SK-N-SH treated with all-trans-retinoic acid at 6 μM for 48 hours (cell line): ENCODE measurements at regions not wholly inside any gene's neighbourhood (a gene's known extent, or its start where the extent isn't known, plus 50 kb on each side); places are given as distances from the start of the nearest gene placed in this dataset.
"Not testable (repeated sequence)": the region's sequence is repeated elsewhere in the genome, so short reads cannot be mapped to it uniquely, and the experiment has no call there.

Experiments used
- ATAC-seq: fragments of 200-7000 bp; cut with Tn5 transposase; 3 replicates; pipeline ENCODE4 v1.9.1; 2020; ENCODE audit warnings: mild to moderate bottlenecking, moderate library complexity
- ARNTL ChIP-seq: fragments of 450-650 bp; formaldehyde crosslinking; IDR thresholded peaks from 2 replicates; pipeline ENCODE4 v1.5.0; 2020; ENCODE audit warnings: low read depth, mild to moderate bottlenecking, moderate library complexity, borderline replicate concordance
- BACH2 ChIP-seq: fragments of 250-450 bp; sonication (Bioruptor Pico); IDR thresholded peaks from 2 replicates; pipeline ENCODE4 v1.9.0; 2021; ENCODE audit warnings: mild to moderate bottlenecking, borderline replicate concordance
- CSDC2 ChIP-seq: fragments of 250-450 bp; sonication (Bioruptor Pico); IDR thresholded peaks from 2 replicates; pipeline ENCODE4 v1.5.0; 2020; ENCODE audit warnings: mild to moderate bottlenecking, moderate library complexity
- ESRRG ChIP-seq: fragments of 250-450 bp; sonication (Bioruptor Pico); IDR thresholded peaks from 2 replicates; pipeline ENCODE4 v1.6.1; 2021; ENCODE audit warnings: mild to moderate bottlenecking
- ISL1 ChIP-seq: fragments of 250-450 bp; sonication (Bioruptor Pico); IDR thresholded peaks from 2 replicates; pipeline ENCODE4 v2.1.2; 2022; ENCODE audit warnings: mild to moderate bottlenecking, moderate library complexity
- PPARA ChIP-seq: fragments of 250-450 bp; sonication (Bioruptor Pico); IDR thresholded peaks from 2 replicates; pipeline ENCODE4 v1.5.0; 2020; ENCODE audit warnings: mild to moderate bottlenecking, borderline replicate concordance
- RARB ChIP-seq: fragments of 250-450 bp; sonication (Bioruptor Pico); IDR thresholded peaks from 2 replicates; pipeline ENCODE4 v1.8.0; 2021; ENCODE audit warnings: mild to moderate bottlenecking, moderate library complexity
- SNAI2 ChIP-seq: fragments of 250-450 bp; sonication (Bioruptor Pico); IDR thresholded peaks from 2 replicates; pipeline ENCODE4 v1.5.0; 2020; ENCODE audit warnings: mild to moderate bottlenecking, moderate library complexity
- TCF4 ChIP-seq: fragments of 250-450 bp; sonication (Bioruptor Pico); IDR thresholded peaks from 2 replicates; pipeline ENCODE4 v1.8.0; 2021; ENCODE audit warnings: mild to moderate bottlenecking, moderate library complexity, borderline replicate concordance
- ZFP3 ChIP-seq: fragments of 250-450 bp; sonication (Bioruptor Pico); IDR thresholded peaks from 2 replicates; pipeline ENCODE4 v1.5.0; 2020; ENCODE audit warnings: mild to moderate bottlenecking, moderate library complexity
- ZFP30 ChIP-seq: fragments of 450-650 bp; formaldehyde crosslinking; IDR thresholded peaks from 2 replicates; pipeline ENCODE4 v1.5.0; 2022; ENCODE audit warnings: mild to moderate bottlenecking, moderate library complexity
- TF ChIP-seq, protein P1 (sequence below): fragments of 250-450 bp; sonication (Bioruptor Pico); IDR thresholded peaks from 2 replicates; pipeline ENCODE4 v1.8.0; 2020; ENCODE audit warnings: mild to moderate bottlenecking, moderate library complexity, borderline replicate concordance
- TF ChIP-seq, protein P2 (sequence below): fragments of 250-450 bp; sonication (Bioruptor Pico); IDR thresholded peaks from 2 replicates; pipeline ENCODE4 v1.8.0; 2021; ENCODE audit warnings: low read depth, mild to moderate bottlenecking, moderate library complexity, borderline replicate concordance
- TF ChIP-seq, protein P3 (sequence below): fragments of 250-450 bp; sonication (Bioruptor Pico); IDR thresholded peaks from 2 replicates; pipeline ENCODE4 v1.5.0; 2020; ENCODE audit warnings: mild to moderate bottlenecking, moderate library complexity
- TF ChIP-seq, protein P4 (sequence below): fragments of 250-450 bp; sonication (Bioruptor Pico); IDR thresholded peaks from 2 replicates; pipeline ENCODE4 v1.5.1; 2020; ENCODE audit warnings: low read depth, mild to moderate bottlenecking, moderate library complexity

DNA sequence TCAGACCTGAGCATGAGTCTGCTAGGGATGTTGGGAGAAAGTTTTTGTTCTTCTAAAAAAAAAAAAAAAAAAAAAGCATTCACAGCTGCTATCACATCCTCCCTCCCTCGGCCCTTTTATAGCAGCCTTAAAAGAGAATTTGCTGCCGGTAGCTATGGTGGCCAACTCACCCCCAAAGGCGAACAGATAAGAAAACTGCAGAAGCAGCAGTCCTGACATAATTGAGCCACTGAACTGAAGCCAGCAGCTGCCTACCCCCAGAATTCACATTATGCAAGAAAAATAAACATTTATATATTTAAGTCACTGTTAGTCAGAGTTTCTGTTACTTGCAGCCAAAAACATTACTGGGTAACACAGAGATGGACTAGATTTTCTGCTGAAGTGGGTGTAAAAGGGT is 124.3 kb upstream of the SMARCA2 start:
- TF ChIP-seq CSDC2 (CRISPR knock-in tag) (no peak), RARB (CRISPR knock-in tag) (no peak), ARNTL (CRISPR knock-in tag) (no peak), ZFP3 (CRISPR knock-in tag) (no peak), SNAI2 (CRISPR knock-in tag) (no peak), PPARA (CRISPR knock-in tag) (no peak)
- TF ChIP-seq, protein P1, sequence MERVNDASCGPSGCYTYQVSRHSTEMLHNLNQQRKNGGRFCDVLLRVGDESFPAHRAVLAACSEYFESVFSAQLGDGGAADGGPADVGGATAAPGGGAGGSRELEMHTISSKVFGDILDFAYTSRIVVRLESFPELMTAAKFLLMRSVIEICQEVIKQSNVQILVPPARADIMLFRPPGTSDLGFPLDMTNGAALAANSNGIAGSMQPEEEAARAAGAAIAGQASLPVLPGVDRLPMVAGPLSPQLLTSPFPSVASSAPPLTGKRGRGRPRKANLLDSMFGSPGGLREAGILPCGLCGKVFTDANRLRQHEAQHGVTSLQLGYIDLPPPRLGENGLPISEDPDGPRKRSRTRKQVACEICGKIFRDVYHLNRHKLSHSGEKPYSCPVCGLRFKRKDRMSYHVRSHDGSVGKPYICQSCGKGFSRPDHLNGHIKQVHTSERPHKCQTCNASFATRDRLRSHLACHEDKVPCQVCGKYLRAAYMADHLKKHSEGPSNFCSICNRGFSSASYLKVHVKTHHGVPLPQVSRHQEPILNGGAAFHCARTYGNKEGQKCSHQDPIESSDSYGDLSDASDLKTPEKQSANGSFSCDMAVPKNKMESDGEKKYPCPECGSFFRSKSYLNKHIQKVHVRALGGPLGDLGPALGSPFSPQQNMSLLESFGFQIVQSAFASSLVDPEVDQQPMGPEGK (CRISPR knock-in tag) = no peak
- TF ChIP-seq, protein P2, sequence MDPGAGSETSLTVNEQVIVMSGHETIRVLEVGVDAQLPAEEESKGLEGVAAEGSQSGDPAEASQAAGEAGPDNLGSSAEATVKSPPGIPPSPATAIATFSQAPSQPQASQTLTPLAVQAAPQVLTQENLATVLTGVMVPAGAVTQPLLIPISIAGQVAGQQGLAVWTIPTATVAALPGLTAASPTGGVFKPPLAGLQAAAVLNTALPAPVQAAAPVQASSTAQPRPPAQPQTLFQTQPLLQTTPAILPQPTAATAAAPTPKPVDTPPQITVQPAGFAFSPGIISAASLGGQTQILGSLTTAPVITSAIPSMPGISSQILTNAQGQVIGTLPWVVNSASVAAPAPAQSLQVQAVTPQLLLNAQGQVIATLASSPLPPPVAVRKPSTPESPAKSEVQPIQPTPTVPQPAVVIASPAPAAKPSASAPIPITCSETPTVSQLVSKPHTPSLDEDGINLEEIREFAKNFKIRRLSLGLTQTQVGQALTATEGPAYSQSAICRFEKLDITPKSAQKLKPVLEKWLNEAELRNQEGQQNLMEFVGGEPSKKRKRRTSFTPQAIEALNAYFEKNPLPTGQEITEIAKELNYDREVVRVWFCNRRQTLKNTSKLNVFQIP = no peak
- TF ChIP-seq, protein P3, sequence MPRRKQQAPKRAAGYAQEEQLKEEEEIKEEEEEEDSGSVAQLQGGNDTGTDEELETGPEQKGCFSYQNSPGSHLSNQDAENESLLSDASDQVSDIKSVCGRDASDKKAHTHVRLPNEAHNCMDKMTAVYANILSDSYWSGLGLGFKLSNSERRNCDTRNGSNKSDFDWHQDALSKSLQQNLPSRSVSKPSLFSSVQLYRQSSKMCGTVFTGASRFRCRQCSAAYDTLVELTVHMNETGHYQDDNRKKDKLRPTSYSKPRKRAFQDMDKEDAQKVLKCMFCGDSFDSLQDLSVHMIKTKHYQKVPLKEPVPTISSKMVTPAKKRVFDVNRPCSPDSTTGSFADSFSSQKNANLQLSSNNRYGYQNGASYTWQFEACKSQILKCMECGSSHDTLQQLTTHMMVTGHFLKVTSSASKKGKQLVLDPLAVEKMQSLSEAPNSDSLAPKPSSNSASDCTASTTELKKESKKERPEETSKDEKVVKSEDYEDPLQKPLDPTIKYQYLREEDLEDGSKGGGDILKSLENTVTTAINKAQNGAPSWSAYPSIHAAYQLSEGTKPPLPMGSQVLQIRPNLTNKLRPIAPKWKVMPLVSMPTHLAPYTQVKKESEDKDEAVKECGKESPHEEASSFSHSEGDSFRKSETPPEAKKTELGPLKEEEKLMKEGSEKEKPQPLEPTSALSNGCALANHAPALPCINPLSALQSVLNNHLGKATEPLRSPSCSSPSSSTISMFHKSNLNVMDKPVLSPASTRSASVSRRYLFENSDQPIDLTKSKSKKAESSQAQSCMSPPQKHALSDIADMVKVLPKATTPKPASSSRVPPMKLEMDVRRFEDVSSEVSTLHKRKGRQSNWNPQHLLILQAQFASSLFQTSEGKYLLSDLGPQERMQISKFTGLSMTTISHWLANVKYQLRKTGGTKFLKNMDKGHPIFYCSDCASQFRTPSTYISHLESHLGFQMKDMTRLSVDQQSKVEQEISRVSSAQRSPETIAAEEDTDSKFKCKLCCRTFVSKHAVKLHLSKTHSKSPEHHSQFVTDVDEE (CRISPR knock-in tag) = no peak
- TF ChIP-seq, all 23 proteins: peak for 0
- ATAC-seq = no peak

DNA sequence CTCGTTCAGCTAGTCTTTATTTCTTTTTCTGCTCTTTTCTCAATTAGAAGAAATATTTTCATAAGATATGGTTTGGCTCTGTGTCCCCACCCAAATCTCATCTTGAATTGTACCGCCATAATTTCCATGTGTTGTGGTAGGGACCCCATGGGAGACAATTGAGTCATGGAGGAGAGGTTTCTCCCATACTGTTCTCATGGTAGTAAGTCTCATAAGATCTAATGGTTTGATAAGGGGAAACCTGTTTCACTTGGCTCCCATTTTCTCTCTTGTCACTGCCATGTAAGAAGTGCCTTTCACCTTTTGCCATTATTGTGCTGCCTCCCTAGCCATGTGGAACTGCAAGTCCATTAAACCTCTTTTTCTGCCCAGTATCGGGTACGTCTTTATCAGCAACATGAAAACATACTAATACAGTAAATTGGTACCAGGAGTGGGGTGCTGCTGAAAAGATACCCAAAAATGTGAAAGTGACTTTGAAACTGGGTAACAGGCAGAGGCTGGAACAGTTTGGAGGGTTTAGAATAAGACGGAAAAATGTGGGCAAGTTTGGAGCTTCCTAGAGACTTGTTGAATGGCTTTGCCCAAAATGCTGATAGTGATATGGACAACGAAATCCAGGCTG is 112.0 kb upstream of the SMARCA2 start:
- not testable (repeated sequence) for ATAC-seq

DNA sequence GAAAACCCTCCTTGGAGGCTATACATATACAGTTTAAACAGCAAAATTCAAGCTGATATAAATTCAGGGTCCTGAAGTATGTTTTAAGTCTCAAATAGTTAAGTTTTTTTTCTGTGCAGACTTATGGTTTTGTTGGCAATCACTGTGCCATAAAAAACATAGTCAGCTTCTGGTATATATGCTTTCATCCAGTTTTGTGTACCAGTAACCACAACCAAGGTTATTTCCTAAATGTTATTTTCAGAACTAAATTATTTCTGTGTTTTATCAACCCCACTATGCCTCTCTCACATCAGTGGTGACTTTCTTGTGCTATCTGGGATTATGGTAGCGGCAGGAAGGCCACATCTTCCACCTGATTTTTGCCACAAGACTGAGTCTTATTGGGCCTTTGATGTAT is 107.7 kb upstream of the SMARCA2 start:
- no peak for ATAC-seq
- TF ChIP-seq, protein P3 (CRISPR knock-in tag) = no peak
- no peak for TF ChIP-seq ARNTL (CRISPR knock-in tag)
- no peak for TF ChIP-seq TCF4
- no peak for TF ChIP-seq ESRRG (CRISPR knock-in tag)
- TF ChIP-seq ZFP30 (CRISPR knock-in tag) = no peak

DNA sequence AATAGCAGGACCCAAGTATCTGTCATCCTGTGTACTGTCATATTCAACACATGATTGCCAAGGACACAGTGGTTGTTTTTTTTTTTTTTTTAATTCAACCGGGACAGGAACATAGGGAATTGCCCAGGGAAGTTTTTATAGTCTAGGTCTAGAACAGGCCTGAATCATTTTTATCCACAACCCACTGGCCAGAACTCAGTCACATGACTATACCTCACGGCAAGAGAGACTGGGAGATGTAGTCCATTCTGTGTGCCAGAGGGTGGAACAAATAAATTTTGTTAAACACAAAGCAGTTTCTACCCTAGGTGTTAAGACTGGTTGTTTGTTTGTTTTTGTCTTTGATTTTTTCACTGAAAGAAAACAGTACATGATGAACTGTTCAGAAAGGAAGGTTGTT is 105.8 kb upstream of the SMARCA2 start:
- TF ChIP-seq ARNTL (CRISPR knock-in tag) (no peak), TCF4 (no peak), RARB (CRISPR knock-in tag) (no peak)
- TF ChIP-seq, all 23 proteins: peak for 0
- ATAC-seq = no peak

DNA sequence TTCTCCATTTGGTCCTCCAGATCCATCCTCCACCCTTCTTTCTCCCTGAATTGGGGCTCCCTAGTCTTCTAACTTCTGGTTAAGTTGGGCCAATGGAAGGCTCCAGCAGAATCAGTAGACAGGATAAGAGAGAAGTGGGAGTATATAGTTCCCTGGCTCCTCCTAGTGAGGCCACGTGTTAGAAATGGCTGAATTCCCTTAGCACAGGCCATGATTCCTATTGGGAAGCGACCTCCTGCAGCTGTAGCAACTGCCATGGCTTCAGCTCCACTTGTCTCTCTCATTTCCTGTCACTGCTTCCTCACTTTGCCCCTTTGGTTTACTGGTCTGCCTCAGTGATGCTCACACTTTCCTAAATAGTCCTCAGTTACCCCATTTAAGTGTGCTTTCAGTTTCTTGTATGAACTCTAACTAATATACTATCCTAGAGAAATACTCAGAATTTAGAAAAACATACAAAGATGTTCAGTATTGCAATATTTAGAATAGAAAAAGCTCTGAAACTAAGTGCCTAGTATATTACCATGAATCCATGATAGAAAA is 104.8 kb upstream of the SMARCA2 start:
- no peak for ATAC-seq
- TF ChIP-seq ESRRG (CRISPR knock-in tag) = no peak
- no peak for TF ChIP-seq ZFP3 (CRISPR knock-in tag)
- TF ChIP-seq, all 23 proteins: peak for 0

DNA sequence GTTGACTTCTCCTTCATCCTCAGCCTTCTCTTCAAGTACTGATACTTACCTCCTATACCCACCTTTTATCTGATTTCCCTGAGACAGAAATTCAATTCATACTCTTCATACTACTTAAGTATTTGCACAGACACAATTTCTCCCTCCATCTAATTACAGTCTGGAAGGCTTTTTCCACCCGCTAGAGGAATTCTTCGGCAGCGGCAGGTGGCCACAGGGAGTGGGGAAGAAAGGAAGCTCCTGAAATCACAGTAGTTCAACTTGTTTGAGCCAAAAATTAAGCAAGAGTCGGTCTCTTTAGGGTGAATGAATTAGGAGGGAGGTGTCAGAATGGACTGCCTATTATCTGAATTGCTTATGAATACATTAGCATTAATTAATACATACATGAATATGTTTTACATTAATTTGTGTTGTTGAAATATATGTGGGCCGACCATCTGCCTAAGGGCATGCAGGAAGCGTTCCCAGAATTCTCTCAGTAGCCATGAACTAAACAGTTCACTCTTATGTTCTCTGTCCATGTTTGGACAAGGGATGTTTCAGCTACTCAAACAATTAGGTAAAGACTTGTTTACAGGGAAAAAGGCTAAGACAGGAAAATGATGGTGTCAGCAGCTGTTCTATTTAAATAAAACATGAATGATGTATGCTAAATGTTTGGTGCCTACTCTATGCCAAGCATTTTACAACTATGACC is 101.4 kb upstream of the SMARCA2 start:
- ATAC-seq = no peak
- TF ChIP-seq BACH2 (CRISPR knock-in tag) (no peak), ZFP3 (CRISPR knock-in tag) (no peak), ISL1 (CRISPR knock-in tag) (no peak)
- TF ChIP-seq, protein P2 = no peak
- TF ChIP-seq, protein P1 (CRISPR knock-in tag) = no peak
- TF ChIP-seq, protein P4, sequence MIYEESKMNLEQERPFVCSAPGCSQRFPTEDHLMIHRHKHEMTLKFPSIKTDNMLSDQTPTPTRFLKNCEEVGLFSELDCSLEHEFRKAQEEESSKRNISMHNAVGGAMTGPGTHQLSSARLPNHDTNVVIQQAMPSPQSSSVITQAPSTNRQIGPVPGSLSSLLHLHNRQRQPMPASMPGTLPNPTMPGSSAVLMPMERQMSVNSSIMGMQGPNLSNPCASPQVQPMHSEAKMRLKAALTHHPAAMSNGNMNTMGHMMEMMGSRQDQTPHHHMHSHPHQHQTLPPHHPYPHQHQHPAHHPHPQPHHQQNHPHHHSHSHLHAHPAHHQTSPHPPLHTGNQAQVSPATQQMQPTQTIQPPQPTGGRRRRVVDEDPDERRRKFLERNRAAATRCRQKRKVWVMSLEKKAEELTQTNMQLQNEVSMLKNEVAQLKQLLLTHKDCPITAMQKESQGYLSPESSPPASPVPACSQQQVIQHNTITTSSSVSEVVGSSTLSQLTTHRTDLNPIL = no peak
